ENCODE measurements at regions not wholly inside any gene's neighbourhood (a gene's known extent, or its start where the extent isn't known, plus 50 kb on each side); places are given as distances from the start of the nearest gene placed in this dataset.
A peak's percentile ranks its signal among the peaks of the same experiment; 100 is the strongest.
"Not testable (repeated sequence)": the region's sequence is repeated elsewhere in the genome, so short reads cannot be mapped to it uniquely, and the experiment has no call there.

- TF ChIP-seq, protein P1, sequence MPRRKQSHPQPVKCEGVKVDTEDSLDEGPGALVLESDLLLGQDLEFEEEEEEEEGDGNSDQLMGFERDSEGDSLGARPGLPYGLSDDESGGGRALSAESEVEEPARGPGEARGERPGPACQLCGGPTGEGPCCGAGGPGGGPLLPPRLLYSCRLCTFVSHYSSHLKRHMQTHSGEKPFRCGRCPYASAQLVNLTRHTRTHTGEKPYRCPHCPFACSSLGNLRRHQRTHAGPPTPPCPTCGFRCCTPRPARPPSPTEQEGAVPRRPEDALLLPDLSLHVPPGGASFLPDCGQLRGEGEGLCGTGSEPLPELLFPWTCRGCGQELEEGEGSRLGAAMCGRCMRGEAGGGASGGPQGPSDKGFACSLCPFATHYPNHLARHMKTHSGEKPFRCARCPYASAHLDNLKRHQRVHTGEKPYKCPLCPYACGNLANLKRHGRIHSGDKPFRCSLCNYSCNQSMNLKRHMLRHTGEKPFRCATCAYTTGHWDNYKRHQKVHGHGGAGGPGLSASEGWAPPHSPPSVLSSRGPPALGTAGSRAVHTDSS (tag by site-specific recombination; IDR thresholded peaks at IDR 0.05) = peak; percentile 65; the same call in 1 of the 2 replicates
- H3K4me3 ChIP-seq (ENCODE audit: low read depth, low read length); H3K4me1 ChIP-seq (ENCODE audit: control insufficient read depth, insufficient read depth, low read length); H3K27ac ChIP-seq (ENCODE audit: extremely low read depth, low read depth, low read length); POLR2A ChIA-PET; H3K9me3 ChIP-seq (ENCODE audit: control insufficient read depth, insufficient read depth, low read depth, low read length); H3K36me3 ChIP-seq (ENCODE audit: control insufficient read depth in 2 of 2, insufficient read depth in 1 of 2, low read length in 2 of 2); CTCF ChIA-PET: not testable (repeated sequence)
Measured at GRCh38 chr4:9110700-9111099, 59.5 kb upstream of the FAM90A26 start.

GRCh38 chr4:9103148-9103524 is 67.1 kb upstream of the FAM90A26 start:
- H3K4me1 ChIP-seq (ENCODE audit: control insufficient read depth, insufficient read depth, low read length); POLR2A ChIA-PET; H3K4me3 ChIP-seq (ENCODE audit: low read depth, low read length); H3K27ac ChIP-seq (ENCODE audit: extremely low read depth, low read depth, low read length); H3K9me3 ChIP-seq (ENCODE audit: control insufficient read depth, insufficient read depth, low read depth, low read length); H3K36me3 ChIP-seq (ENCODE audit: control insufficient read depth in 2 of 2, insufficient read depth in 1 of 2, low read length in 2 of 2): not testable (repeated sequence)
- CTCF ChIA-PET = interaction anchor here (0.6 to 1.2 kb wide), 3 partner anchors 269 to 452 kb away, joined by 3 read pairs; no protein-coding TSS in a partner anchor
- TF ChIP-seq ZNF654 (tag by site-specific recombination; IDR thresholded peaks at IDR 0.05; ENCODE audit: low read depth) = 0 out of 2 replicates have a peak, but pooled peaks have one; percentile 14

GRCh38 chr4:9102471-9103147 is 67.6 kb upstream of the FAM90A26 start:
- CTCF ChIA-PET = interaction anchor here (0.6 to 1.2 kb wide), 4 partner anchors 27 to 452 kb away, joined by 3 read pairs; no protein-coding TSS in a partner anchor
- H3K4me1 ChIP-seq (ENCODE audit: control insufficient read depth, insufficient read depth, low read length); H3K9me3 ChIP-seq (ENCODE audit: control insufficient read depth, insufficient read depth, low read depth, low read length); POLR2A ChIA-PET; H3K4me3 ChIP-seq (ENCODE audit: low read depth, low read length); H3K36me3 ChIP-seq (ENCODE audit: control insufficient read depth in 2 of 2, insufficient read depth in 1 of 2, low read length in 2 of 2); H3K27ac ChIP-seq (ENCODE audit: extremely low read depth, low read depth, low read length): not testable (repeated sequence)

DNA sequence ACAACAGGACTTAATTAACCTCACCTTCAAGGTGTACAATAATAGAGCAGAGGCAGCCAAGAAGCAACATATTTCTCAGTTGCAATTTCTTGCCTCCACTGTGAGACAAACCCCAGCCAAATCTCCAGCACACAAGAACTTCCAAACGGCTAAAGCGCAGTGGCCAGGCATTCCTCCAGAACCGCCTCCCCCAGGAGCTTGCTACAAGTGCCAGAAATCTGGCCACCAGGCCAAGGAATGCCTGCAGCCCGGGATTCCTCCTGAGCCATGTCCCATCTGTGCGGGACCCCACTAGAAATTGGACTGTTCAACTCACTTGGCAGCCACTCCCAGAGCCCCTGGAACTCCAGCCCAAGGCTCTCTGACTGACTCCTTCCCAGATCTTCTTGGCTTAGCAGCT is 73.9 kb upstream of the FAM90A26 start:
- H3K4me1 ChIP-seq (ENCODE audit: control insufficient read depth, insufficient read depth, low read length); CTCF ChIA-PET; H3K9me3 ChIP-seq (ENCODE audit: control insufficient read depth, insufficient read depth, low read depth, low read length); H3K4me3 ChIP-seq (ENCODE audit: low read depth, low read length); H3K27ac ChIP-seq (ENCODE audit: extremely low read depth, low read depth, low read length); H3K36me3 ChIP-seq (ENCODE audit: control insufficient read depth in 2 of 2, insufficient read depth in 1 of 2, low read length in 2 of 2); POLR2A ChIA-PET: not testable (repeated sequence)

GRCh38 chr4:9078796-9079195 is 91.4 kb upstream of the FAM90A26 start:
- H3K9me3 ChIP-seq (ENCODE audit: control insufficient read depth, insufficient read depth, low read depth, low read length); CTCF ChIA-PET; POLR2A ChIA-PET; H3K36me3 ChIP-seq (ENCODE audit: control insufficient read depth in 2 of 2, insufficient read depth in 1 of 2, low read length in 2 of 2); H3K4me1 ChIP-seq (ENCODE audit: control insufficient read depth, insufficient read depth, low read length); H3K27ac ChIP-seq (ENCODE audit: extremely low read depth, low read depth, low read length); H3K4me3 ChIP-seq (ENCODE audit: low read depth, low read length): not testable (repeated sequence)

- H3K4me1 ChIP-seq (ENCODE audit: control insufficient read depth, insufficient read depth, low read length); CTCF ChIA-PET; H3K27ac ChIP-seq (ENCODE audit: extremely low read depth, low read depth, low read length); H3K4me3 ChIP-seq (ENCODE audit: low read depth, low read length); POLR2A ChIA-PET; H3K9me3 ChIP-seq (ENCODE audit: control insufficient read depth, insufficient read depth, low read depth, low read length); H3K36me3 ChIP-seq (ENCODE audit: control insufficient read depth in 2 of 2, insufficient read depth in 1 of 2, low read length in 2 of 2): not testable (repeated sequence)
Measured at GRCh38 chr4:9076974-9077373, 93.2 kb upstream of the FAM90A26 start.

- CTCF ChIA-PET; H3K4me1 ChIP-seq (ENCODE audit: control insufficient read depth, insufficient read depth, low read length); H3K27ac ChIP-seq (ENCODE audit: extremely low read depth, low read depth, low read length); H3K36me3 ChIP-seq (ENCODE audit: control insufficient read depth in 2 of 2, insufficient read depth in 1 of 2, low read length in 2 of 2); H3K9me3 ChIP-seq (ENCODE audit: control insufficient read depth, insufficient read depth, low read depth, low read length); POLR2A ChIA-PET; H3K4me3 ChIP-seq (ENCODE audit: low read depth, low read length): not testable (repeated sequence)
Measured at GRCh38 chr4:9076486-9076885, 93.7 kb upstream of the FAM90A26 start.

- H3K36me3 ChIP-seq (ENCODE audit: control insufficient read depth in 2 of 2, insufficient read depth in 1 of 2, low read length in 2 of 2); H3K4me3 ChIP-seq (ENCODE audit: low read depth, low read length); H3K27ac ChIP-seq (ENCODE audit: extremely low read depth, low read depth, low read length); H3K9me3 ChIP-seq (ENCODE audit: control insufficient read depth, insufficient read depth, low read depth, low read length); H3K4me1 ChIP-seq (ENCODE audit: control insufficient read depth, insufficient read depth, low read length); CTCF ChIA-PET: not testable (repeated sequence)
- POLR2A ChIA-PET = interaction anchor here (0.6 kb wide), 1 partner anchor 136 kb away, joined by 4 read pairs; no protein-coding TSS in a partner anchor
Measured at GRCh38 chr4:9073371-9073770, 96.8 kb upstream of the FAM90A26 start.

GRCh38 chr4:9072521-9073220 is 97.5 kb upstream of the FAM90A26 start:
- not testable (repeated sequence) for H3K9me3 ChIP-seq (ENCODE audit: control insufficient read depth, insufficient read depth, low read depth, low read length); H3K27ac ChIP-seq (ENCODE audit: extremely low read depth, low read depth, low read length); H3K36me3 ChIP-seq (ENCODE audit: control insufficient read depth in 2 of 2, insufficient read depth in 1 of 2, low read length in 2 of 2); H3K4me1 ChIP-seq (ENCODE audit: control insufficient read depth, insufficient read depth, low read length); H3K4me3 ChIP-seq (ENCODE audit: low read depth, low read length)
- CTCF ChIA-PET = interaction anchor here (0.7 kb wide), 1 partner anchor 30 kb away, joined by 3 read pairs; no protein-coding TSS in a partner anchor
- POLR2A ChIA-PET = interaction anchor here (0.6 kb wide), 1 partner anchor 136 kb away, joined by 4 read pairs; no protein-coding TSS in a partner anchor

GRCh38 chr4:9067923-9068322 is 102.3 kb upstream of the FAM90A26 start:
- POLR2A ChIA-PET; H3K9me3 ChIP-seq (ENCODE audit: control insufficient read depth, insufficient read depth, low read depth, low read length); CTCF ChIA-PET; H3K36me3 ChIP-seq (ENCODE audit: control insufficient read depth in 2 of 2, insufficient read depth in 1 of 2, low read length in 2 of 2); H3K27ac ChIP-seq (ENCODE audit: extremely low read depth, low read depth, low read length); H3K4me1 ChIP-seq (ENCODE audit: control insufficient read depth, insufficient read depth, low read length); H3K4me3 ChIP-seq (ENCODE audit: low read depth, low read length): not testable (repeated sequence)
